ENCODE measurements at regions not wholly inside any gene's neighbourhood (a gene's known extent, or its start where the extent isn't known, plus 50 kb on each side); places are given as distances from the start of the nearest gene placed in this dataset.

GRCh38 chr2:2540406-2540805, 209.3 kb upstream of the MYT1L start:
- no peak for DNase-seq (ENCODE audit: low spot score)

DNA sequence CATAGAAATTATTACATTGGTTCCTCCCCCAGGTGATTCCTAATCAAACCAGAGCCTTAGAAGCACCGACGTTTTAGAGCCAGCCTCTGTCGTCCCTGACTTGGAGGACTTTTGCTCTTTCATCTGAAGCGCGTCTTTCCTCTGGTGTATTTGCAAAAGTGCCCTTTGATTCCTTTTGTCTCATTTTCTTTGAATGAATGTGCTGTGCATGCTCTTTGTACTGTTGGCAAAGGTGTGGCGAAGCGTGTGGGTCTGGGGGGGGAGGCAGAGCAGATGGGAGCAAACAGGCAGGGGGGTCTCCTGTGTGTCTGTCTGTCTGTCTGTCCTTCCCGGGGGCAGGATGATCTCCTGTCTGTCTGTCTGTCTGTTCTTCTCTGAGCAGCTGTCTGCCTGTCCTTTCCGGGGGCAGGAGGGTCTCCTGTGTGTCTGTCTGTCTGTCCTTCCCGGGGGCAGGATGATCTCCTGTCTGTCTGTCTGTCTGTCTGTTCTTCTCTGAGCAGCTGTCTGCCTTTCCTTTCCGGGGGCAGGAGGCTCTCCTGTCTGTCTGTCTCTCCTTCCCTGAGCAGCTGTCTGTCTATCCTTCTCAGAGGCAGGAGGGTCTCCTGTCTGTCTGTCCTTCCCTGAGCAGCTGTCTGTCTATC, 205.5 kb upstream of the MYT1L start:
- no peak for DNase-seq (ENCODE audit: low spot score)

- DNase-seq (ENCODE audit: low spot score) = no peak
Measured at GRCh38 chr2:2530334-2530733, 199.3 kb upstream of the MYT1L start.

DNA sequence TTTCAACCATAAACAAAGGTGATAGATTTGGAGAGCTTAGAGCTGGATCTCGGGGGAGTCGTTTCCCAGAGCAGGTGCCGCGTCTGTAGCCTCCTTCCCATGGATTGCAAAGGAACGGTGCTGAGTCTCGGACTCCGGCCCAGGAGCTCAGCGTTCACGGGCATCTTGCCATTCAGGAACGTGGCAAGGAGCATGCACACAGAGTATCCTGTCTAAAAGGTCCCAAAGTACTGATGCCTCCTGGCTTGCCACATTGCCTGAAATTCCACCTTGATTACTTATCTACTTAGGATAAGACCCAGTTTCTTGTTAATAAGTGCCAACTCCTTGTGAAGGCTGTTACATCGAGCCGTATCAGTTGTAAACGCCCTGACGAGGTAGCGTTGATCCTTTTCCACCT, 197.8 kb upstream of the MYT1L start:
- DNase-seq (ENCODE audit: low spot score) = no peak

DNA sequence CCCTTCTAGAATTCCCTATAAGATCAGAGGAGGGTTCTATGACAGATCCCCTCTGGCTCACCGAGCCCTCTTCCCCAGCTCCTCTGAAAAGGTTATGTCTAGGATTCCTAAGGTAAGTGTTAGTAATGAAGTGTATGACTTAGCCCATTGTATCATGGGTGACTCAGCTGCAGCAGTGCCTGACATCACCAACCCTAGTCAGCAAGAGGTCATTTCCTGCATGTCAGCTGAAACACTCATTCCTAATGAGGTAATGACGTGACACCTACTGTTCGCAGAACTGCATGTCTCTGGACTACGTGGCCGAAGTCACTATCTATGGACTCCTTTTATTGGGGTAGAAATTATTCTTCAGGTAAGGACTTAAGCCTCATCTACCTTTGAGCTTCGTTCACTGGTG, 196.1 kb upstream of the MYT1L start:
- no peak for DNase-seq (ENCODE audit: low spot score)

DNA sequence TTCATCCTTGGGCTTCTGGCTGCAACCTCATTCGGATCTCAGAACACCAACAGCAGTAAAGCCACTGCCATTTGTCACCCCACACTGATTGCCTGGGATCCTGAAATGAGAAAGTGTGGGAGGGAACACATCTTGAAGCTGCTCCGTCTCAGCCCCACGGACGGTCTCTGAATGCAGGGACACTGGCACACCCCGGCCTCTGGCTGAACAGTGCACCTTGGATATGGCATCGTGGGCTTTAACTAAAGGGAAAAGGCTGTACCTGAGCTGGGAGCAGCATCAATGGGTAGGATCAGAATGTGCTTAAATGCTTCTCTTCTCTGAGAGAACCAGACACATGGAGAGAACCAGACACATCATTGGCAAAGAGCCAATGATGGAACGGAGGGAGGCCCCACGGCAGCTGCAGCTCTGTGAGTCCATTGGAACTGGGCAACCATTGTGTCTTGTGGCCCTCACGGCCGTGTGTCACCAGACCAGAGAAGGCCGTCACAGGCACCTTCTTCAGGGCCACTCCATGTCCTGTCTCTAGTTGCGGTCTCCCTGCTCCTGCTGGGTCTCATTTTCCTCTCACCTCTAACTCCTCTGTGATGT, 193.4 kb upstream of the MYT1L start:
- DNase-seq (ENCODE audit: low spot score) = no peak

DNA sequence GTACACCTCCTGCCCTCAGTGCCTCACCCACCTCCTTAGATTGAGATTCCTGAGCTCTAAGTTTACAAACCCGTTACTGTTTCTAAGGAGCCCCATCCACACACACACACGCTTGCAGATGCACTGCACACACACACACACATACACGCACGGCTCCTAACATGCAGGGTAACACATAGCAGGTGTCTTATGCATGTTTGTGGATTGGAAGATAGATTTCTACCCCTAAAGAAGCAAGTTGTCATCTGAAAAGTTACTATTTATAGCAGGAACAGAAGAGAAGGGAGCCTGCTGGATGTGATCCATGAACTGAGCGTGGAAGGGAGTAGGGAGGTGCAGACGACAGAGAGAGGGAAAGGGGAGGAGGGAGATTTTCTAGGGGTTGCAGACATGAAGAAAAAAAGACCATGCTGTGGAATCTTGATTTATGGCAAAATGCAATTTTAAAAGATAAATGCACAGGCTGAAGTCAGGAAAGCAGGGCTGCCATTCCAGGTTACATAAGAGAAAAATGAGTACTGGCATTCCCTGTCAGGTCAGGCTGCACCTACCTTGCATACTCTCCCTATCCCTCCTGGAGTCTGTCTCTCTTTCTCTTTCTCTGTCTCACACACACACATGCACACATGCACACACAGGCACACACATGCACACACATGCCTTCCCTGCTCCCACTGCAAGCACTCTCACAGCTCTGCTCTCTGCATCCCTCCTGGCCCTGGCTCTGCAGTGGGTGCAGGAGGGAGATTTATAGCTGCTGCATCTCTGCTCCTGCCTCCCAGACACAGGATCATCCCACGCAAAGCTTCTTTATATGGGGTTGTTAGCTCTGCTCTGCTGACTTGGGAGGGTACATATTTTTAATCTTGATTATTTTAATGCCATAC, 192.6 kb upstream of the MYT1L start:
- no peak for DNase-seq (ENCODE audit: low spot score)

DNA sequence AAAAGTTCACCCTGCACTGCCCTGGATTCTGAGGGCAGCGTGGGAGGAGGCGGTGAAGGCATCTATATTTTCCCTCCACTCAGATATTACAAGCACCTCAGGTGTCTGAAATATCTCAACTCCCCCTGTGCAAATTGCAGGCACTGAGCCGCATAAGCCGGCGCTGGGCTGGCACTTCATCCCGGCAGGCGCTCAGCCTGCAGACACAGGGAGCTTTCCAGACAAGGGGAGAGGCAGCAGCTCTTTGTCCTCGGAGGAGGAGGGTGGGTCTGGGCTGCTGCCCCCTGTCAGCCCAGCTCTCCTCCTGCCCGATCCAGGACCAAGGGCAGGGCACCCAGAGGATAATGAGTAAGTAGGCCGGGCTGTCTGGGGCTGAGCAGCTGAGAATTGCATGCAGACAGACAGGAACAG, 189.3 kb upstream of the MYT1L start:
- DNase-seq (ENCODE audit: low spot score) = no peak

- no peak for DNase-seq (ENCODE audit: low spot score)
Measured at GRCh38 chr2:2519381-2519780, 188.3 kb upstream of the MYT1L start.

- DNase-seq (ENCODE audit: low spot score) = no peak
Measured at GRCh38 chr2:2517399-2517798, 186.3 kb upstream of the MYT1L start.

DNA sequence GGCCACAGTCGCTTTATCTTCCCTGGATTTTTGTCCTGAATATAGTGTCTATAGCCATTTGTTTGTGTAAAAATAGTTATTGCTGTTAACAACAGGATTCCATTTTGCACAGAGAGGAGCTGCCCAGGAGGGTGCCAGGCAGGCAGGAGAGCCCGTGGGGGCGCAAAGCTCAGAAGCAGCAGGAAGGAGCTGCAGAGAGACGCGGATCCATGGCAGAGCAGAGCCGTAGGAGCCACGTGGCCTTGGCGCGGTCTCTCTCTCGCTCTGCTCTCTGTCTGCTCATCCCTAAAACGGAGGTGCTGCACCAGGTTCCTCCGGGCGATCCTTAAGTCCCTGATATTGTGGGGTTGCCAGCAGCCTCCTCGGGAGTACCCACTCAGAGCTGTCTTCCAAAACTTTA, 185.3 kb upstream of the MYT1L start:
- DNase-seq (ENCODE audit: low spot score) = no peak

DNA sequence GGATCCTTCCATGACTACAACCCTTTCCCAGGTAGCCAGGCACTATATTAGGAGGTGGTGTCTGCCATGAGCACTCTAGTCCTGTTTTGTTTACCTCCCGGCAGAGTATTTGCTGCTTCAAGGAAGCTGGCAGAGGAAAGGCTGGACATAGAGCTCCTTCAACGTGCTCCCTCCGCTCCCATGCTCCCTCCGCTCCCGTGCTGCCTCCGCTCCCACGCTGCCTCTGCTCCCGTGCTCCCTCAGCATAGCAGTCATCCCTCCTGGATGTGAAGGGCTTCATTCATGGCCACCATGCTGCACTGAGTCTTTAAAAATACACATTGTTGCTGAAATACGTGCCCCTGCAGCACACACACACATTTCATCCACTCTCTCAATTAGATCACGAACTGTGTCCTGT, 181.9 kb upstream of the MYT1L start:
- no peak for DNase-seq (ENCODE audit: low spot score)

- DNase-seq (ENCODE audit: low spot score) = no peak
Measured at GRCh38 chr2:2507417-2507997, 176.4 kb upstream of the MYT1L start.

GRCh38 chr2:2506536-2506935, 175.5 kb upstream of the MYT1L start:
- DNase-seq (ENCODE audit: low spot score) = no peak

- no peak for DNase-seq (ENCODE audit: low spot score)
Measured at GRCh38 chr2:2505604-2506003, 174.5 kb upstream of the MYT1L start.

- no peak for DNase-seq (ENCODE audit: low spot score)
Measured at GRCh38 chr2:2503864-2504418, 172.9 kb upstream of the MYT1L start.

GRCh38 chr2:2502201-2502549, 171.1 kb upstream of the MYT1L start:
- DNase-seq (ENCODE audit: low spot score) = no peak

DNA sequence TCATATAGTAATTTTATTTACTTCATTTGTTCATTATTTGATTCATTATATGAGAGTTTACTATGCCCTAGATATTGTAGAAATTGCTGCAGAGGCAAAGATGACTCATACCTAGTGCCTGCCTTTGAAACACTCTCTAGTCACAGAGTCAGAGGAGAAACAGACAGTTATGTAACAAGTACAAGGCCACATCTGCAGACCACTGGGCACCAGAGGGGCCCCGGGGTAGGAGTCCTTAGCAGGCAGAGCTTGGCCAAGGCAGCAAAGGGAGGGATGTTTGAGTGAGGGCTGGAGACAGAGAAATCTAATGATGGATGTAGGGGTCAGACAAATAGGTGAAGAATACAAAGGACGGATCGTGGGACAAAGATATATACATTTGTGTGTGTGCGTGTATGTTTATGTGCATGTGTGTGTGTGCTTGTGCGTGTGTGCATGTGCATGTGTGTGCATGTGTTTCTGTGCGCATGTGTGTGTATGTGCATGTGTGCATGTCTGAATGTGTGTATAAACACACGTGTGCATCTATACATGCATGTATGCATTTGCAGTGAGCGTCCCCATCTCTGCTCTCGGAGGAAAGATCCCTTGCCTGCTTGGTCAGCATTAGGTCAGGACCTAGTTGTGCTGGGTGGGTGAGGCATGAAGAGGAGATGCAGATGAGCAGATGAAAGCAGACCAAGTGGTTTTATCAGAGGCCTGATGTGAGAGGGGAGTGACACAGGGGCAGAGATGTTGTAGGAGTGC, 170.6 kb upstream of the MYT1L start:
- no peak for DNase-seq (ENCODE audit: low spot score)

- DNase-seq (ENCODE audit: low spot score) = no peak
Measured at GRCh38 chr2:2495606-2496005, 164.5 kb upstream of the MYT1L start.

DNA sequence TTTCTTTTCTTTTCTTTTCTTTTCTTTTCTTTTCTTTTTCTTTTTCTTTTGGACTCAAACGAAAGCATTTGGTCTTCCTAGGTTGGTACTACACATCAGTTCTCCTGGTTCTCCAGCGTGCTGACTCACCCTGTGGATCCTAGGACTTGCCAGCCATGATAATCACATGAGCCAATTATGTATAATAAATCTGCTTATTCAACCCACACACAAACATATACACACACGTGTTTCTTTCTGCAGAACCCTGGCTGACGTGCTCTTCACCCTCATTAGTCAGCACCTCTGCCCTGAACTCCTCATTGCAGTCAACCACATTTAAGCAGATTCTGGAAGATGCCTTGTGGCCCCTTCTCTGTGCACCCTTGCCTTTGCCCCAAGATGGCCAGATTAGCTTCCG, 162.4 kb upstream of the MYT1L start:
- no peak for DNase-seq (ENCODE audit: low spot score)

GRCh38 chr2:2492800-2493199, 161.7 kb upstream of the MYT1L start:
- DNase-seq (ENCODE audit: low spot score) = no peak

DNA sequence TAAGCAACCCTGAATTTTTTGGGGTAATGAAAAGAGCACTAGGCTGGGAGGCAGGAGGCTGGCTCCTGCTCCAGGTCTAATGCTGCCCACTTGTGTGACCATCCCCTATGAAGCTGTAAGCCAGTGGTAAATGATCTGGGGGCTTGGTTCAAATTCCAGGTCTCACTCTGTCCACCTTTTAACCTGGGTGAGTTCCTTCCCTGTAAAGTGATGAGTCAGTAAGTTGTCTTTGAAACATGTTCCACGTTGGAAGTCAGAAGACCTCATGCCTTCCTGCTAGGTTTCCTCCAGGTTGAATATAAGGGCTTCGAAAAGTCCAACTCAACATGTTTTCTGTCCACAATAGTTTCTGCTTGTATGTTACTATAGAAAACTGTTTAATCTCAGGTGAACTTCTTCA, 160.9 kb upstream of the MYT1L start:
- DNase-seq (ENCODE audit: low spot score) = no peak

Data from AG20443 (cell line).